Stimulated activated CD4-positive, alpha-beta T cell treated with anti-CD3 and anti-CD28 coated beads, Interleukin-12 subunit alpha, Interleukin-12 subunit beta, amount 100 ng/mL, for 4 hours (primary cell): ENCODE measurements at regions not wholly inside any gene's neighbourhood (a gene's known extent, or its start where the extent isn't known, plus 50 kb on each side); places are given as distances from the start of the nearest gene placed in this dataset.
"Not testable (repeated sequence)": the region's sequence is repeated elsewhere in the genome, so short reads cannot be mapped to it uniquely, and the experiment has no call there.

ENCODE experiments used
- DNase-seq: peaks from one replicate; pipeline ENCODE4 v3.0.0-alpha.2; 2020

- no peak for DNase-seq
Measured at GRCh38 chr2:136715146-136715545, 50.2 kb upstream of the THSD7B start.

GRCh38 chr2:136714452-136714951, 50.8 kb upstream of the THSD7B start:
- DNase-seq: no peak

GRCh38 chr2:136713739-136714138, 51.6 kb upstream of the THSD7B start:
- DNase-seq: no peak

- no peak for DNase-seq
Measured at GRCh38 chr2:136705336-136705735, 60.0 kb upstream of the THSD7B start.

GRCh38 chr2:136703214-136703613, 62.1 kb upstream of the THSD7B start:
- no peak for DNase-seq

- DNase-seq: no peak
Measured at GRCh38 chr2:136696438-136696837, 68.9 kb upstream of the THSD7B start.

GRCh38 chr2:136693966-136694365, 71.4 kb upstream of the THSD7B start:
- no peak for DNase-seq

- not testable (repeated sequence) for DNase-seq
Measured at GRCh38 chr2:136680079-136680478, 85.3 kb upstream of the THSD7B start.

GRCh38 chr2:136665736-136666135, 99.6 kb upstream of the THSD7B start:
- no peak for DNase-seq

- no peak for DNase-seq
Measured at GRCh38 chr2:136664713-136665405, 100.5 kb upstream of the THSD7B start.

- DNase-seq: no peak
Measured at GRCh38 chr2:136658201-136658600, 107.1 kb upstream of the THSD7B start.

GRCh38 chr2:136653861-136654260, 111.5 kb upstream of the THSD7B start:
- DNase-seq: no peak

- DNase-seq: no peak
Measured at GRCh38 chr2:136651456-136652010, 113.8 kb upstream of the THSD7B start.

- no peak for DNase-seq
Measured at GRCh38 chr2:136647039-136647438, 118.3 kb upstream of the THSD7B start.

- DNase-seq: no peak
Measured at GRCh38 chr2:136645236-136645828, 120.0 kb upstream of the THSD7B start.

- DNase-seq: no peak
Measured at GRCh38 chr2:136639651-136640050, 125.7 kb upstream of the THSD7B start.

GRCh38 chr2:136638193-136638592, 127.2 kb upstream of the THSD7B start:
- no peak for DNase-seq

GRCh38 chr2:136637402-136637801, 127.9 kb upstream of the THSD7B start:
- DNase-seq: no peak

- DNase-seq: no peak
Measured at GRCh38 chr2:136628490-136628889, 136.9 kb upstream of the THSD7B start.

- DNase-seq: no peak
Measured at GRCh38 chr2:136613096-136613495, 152.2 kb upstream of the THSD7B start.

- no peak for DNase-seq
Measured at GRCh38 chr2:136612079-136612478, 153.3 kb upstream of the THSD7B start.

- DNase-seq: no peak
Measured at GRCh38 chr2:136611451-136611850, 153.9 kb upstream of the THSD7B start.

- DNase-seq: no peak
Measured at GRCh38 chr2:136582628-136583205, 182.6 kb upstream of the THSD7B start.

GRCh38 chr2:136572335-136572734, 193.0 kb upstream of the THSD7B start:
- no peak for DNase-seq
